Suprapubic skin (tissue), 3 donors: ENCODE measurements at regions not wholly inside any gene's neighbourhood (a gene's known extent, or its start where the extent isn't known, plus 50 kb on each side); places are given as distances from the start of the nearest gene placed in this dataset.

Source experiments
- CTCF ChIP-seq, 2 donors: fragments of 200-600 bp in 1 of 2; fragments of 450-650 bp in 1 of 2; sonication (generic) in 1 of 2; IDR thresholded peaks; one replicate each; pipeline ENCODE4 v1.5.1; 2016 to 2019; ENCODE audit warnings: antibody characterized with exemption in 2 of 2, mild to moderate bottlenecking in 1 of 2, moderate library complexity in 1 of 2
- POLR2A ChIP-seq, 2 donors: fragments of 450-650 bp; IDR thresholded peaks; one replicate each; pipeline ENCODE4 v1.6.1; 2017; ENCODE audit warnings: antibody characterized with exemption in 2 of 2, mild to moderate bottlenecking in 2 of 2, moderate library complexity in 2 of 2

- TF ChIP-seq CTCF (IDR thresholded peaks at IDR 0.05), result no peak
- TF ChIP-seq POLR2A (IDR thresholded peaks at IDR 0.05), result no peak
Measured at GRCh38 chr11:19368726-19369375, 128.1 kb upstream of the E2F8 start.
